ENCODE measurements at regions not wholly inside any gene's neighbourhood (a gene's known extent, or its start where the extent isn't known, plus 50 kb on each side); places are given as distances from the start of the nearest gene placed in this dataset.
"Not testable (repeated sequence)": the region's sequence is repeated elsewhere in the genome, so short reads cannot be mapped to it uniquely, and the experiment has no call there.

GRCh38 chr3:8164145-8164544, 337.5 kb upstream of the LMCD1 start:
- H3K27me3 ChIP-seq (ENCODE audit: low read depth) = no peaks in the 10 kb centered on the region
- TF ChIP-seq, protein P1, sequence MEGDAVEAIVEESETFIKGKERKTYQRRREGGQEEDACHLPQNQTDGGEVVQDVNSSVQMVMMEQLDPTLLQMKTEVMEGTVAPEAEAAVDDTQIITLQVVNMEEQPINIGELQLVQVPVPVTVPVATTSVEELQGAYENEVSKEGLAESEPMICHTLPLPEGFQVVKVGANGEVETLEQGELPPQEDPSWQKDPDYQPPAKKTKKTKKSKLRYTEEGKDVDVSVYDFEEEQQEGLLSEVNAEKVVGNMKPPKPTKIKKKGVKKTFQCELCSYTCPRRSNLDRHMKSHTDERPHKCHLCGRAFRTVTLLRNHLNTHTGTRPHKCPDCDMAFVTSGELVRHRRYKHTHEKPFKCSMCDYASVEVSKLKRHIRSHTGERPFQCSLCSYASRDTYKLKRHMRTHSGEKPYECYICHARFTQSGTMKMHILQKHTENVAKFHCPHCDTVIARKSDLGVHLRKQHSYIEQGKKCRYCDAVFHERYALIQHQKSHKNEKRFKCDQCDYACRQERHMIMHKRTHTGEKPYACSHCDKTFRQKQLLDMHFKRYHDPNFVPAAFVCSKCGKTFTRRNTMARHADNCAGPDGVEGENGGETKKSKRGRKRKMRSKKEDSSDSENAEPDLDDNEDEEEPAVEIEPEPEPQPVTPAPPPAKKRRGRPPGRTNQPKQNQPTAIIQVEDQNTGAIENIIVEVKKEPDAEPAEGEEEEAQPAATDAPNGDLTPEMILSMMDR (IDR thresholded peaks at IDR 0.05) = no peak
- intact Hi-C loops (cut with DNase I) = no loop called here
- no peaks in the 10 kb centered on the region for H3K4me1 ChIP-seq
- no peaks in the 10 kb centered on the region for H3K36me3 ChIP-seq
- H3K4me3 ChIP-seq = no peak overlapping the region
- H3K27ac ChIP-seq = no peak overlapping the region
- no peaks in the 10 kb centered on the region for H3K9me3 ChIP-seq
- ATAC-seq (no peak), DNase-seq (no peak)

DNA sequence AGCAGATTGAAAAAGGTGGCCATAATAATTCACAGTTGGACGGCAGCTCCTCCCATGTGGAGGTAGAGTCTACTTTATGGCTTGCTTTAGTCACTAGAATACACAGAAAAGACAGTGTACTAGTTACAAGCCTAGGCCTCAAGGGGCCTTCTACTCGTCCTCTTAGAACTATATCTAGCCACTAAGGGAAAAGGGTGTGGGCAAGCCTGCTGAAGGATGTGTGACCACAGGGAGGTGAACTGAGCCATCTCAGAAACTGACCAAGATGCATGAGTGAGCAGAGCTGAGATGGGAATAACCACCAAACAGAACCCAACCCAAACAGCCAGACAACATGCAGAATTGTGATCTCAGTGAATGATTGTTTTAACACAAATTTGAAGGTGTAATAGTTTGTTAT, 335.6 kb upstream of the LMCD1 start:
- Histone ChIP-seq H3K4me3 (no peak overlapping the region), H3K27ac (no peak overlapping the region), H3K4me1 (no peaks in the 10 kb centered on the region), H3K36me3 (no peaks in the 10 kb centered on the region), H3K27me3 (ENCODE audit: low read depth) (no peaks in the 10 kb centered on the region), H3K9me3 (no peaks in the 10 kb centered on the region)
- DNase-seq (no peak), ATAC-seq (no peak)
- TF ChIP-seq, protein P1 (IDR thresholded peaks at IDR 0.05) = no peak
- intact Hi-C loops (cut with DNase I) = no loop called here

DNA sequence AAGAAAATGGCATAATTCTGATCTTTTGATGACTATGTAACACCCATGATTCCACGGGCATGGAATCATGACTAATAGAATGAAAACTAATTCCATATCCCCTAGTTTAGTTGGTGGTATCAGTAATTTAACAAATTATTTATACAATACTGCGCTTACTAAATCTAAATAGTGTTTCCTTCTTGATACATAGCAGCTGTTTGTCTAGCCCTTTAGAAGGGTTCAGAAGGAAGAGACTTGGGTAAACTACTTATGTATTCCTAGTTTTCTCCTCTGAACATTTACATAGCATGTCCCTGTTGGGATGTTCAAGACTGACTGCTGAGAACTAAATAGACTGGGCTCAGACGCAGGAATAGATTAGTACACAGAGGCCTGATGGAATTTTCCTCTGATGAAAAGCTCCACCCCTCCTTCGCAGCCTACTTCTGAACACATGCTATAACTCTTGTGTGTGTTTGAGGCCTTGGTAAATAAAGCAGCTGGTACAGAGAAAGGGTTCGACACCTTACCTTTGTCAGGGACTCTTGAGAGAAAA, 330.6 kb upstream of the LMCD1 start:
- ATAC-seq (no peak), DNase-seq (no peak)
- no peaks in the 10 kb centered on the region for H3K4me1 ChIP-seq
- no peaks in the 10 kb centered on the region for H3K36me3 ChIP-seq
- TF ChIP-seq, protein P1 (IDR thresholded peaks at IDR 0.05) = no peak
- no peak overlapping the region for H3K4me3 ChIP-seq
- H3K27me3 ChIP-seq (ENCODE audit: low read depth) = no peaks in the 10 kb centered on the region
- no peak overlapping the region for H3K27ac ChIP-seq
- H3K9me3 ChIP-seq = no peaks in the 10 kb centered on the region
- intact Hi-C loops (cut with DNase I) = no loop called here

- DNase-seq = no peak
- TF ChIP-seq, protein P1 (IDR thresholded peaks at IDR 0.05) = no peak
- H3K9me3 ChIP-seq = no peaks in the 10 kb centered on the region
- H3K36me3 ChIP-seq = no peaks in the 10 kb centered on the region
- no peak overlapping the region for H3K4me3 ChIP-seq
- no peak for ATAC-seq
- intact Hi-C loops (cut with DNase I) = no loop called here
- H3K27me3 ChIP-seq (ENCODE audit: low read depth) = no peaks in the 10 kb centered on the region
- H3K4me1 ChIP-seq = no peaks in the 10 kb centered on the region
- no peak overlapping the region for H3K27ac ChIP-seq
Observed at GRCh38 chr3:8173892-8174291, 327.7 kb upstream of the LMCD1 start.

- H3K27me3 ChIP-seq (ENCODE audit: low read depth); intact Hi-C loops (cut with DNase I); H3K9me3 ChIP-seq; H3K4me3 ChIP-seq; H3K4me1 ChIP-seq; H3K36me3 ChIP-seq; ATAC-seq; H3K27ac ChIP-seq; DNase-seq: not testable (repeated sequence)
Observed at GRCh38 chr3:8176759-8177483, 324.7 kb upstream of the LMCD1 start.

DNA sequence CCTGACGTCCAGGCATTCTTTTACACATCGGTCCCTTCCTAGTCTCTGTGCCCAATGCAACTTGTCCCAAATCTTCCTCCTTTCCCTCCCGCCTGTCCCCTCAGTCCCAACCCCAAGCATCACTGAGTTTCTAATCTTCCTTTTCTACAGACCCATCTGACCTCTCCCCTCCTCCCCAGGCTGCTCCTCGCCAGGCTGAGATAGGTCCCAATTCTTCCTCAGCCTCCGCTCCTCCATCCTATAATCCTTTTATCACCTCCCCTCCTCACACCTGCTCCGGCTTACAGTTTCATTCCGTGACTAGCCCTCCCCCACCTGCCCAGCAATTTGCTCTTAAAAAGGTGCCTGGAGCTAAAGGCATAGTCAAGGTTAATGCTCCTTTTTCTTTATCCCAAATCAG, 323.1 kb upstream of the LMCD1 start:
- H3K4me1 ChIP-seq; H3K36me3 ChIP-seq; DNase-seq; H3K27ac ChIP-seq; H3K4me3 ChIP-seq; H3K27me3 ChIP-seq (ENCODE audit: low read depth); ATAC-seq; intact Hi-C loops (cut with DNase I); H3K9me3 ChIP-seq: not testable (repeated sequence)

Data from lower lobe of right lung (tissue), 2 donors.